Type B pancreatic cell (in vitro differentiated cells): ENCODE measurements at regions not wholly inside any gene's neighbourhood (a gene's known extent, or its start where the extent isn't known, plus 50 kb on each side); places are given as distances from the start of the nearest gene placed in this dataset.

Source experiments
- DNase-seq: peaks from one replicate; pipeline ENCODE4 v3.0.0; 2021; ENCODE audit warnings: mixed read lengths; ENCODE audit not compliant: unreplicated experiment; ENCODE audit errors: extremely low spot score
- H3K27ac Mint-ChIP-seq: 2 replicates; pipeline ENCODE4 v1.8.0; 2021; ENCODE audit warnings: mild to moderate bottlenecking, mixed read lengths
- H3K27me3 Mint-ChIP-seq: 2 replicates; pipeline ENCODE4 v1.8.0; 2021; ENCODE audit warnings: mixed read lengths
- H3K36me3 Mint-ChIP-seq: 2 replicates; pipeline ENCODE4 v1.8.0; 2021; ENCODE audit warnings: mixed read lengths
- H3K4me1 Mint-ChIP-seq: one replicate; pipeline ENCODE4 v1.8.0; 2021; ENCODE audit warnings: mixed read lengths; ENCODE audit not compliant: unreplicated experiment
- H3K4me3 Mint-ChIP-seq: 2 replicates; pipeline ENCODE4 v1.8.0; 2021; ENCODE audit warnings: mild to moderate bottlenecking, mixed read lengths
- H3K9me3 Mint-ChIP-seq: 2 replicates; pipeline ENCODE4 v1.8.0; 2021; ENCODE audit warnings: mixed read lengths
- CTCF ChIP-seq: fragments of 200-600 bp; sonication (generic); conservative IDR thresholded peaks from 2 replicates; pipeline ENCODE4 v1.5.0; 2021; ENCODE audit warnings: antibody characterized with exemption, mild to moderate bottlenecking

GRCh38 chr5:40221255-40221654 lies 458.5 kb upstream of the PTGER4 start:
- no peak overlapping the region for H3K4me3 Mint-ChIP-seq
- no peak overlapping the region for H3K27ac Mint-ChIP-seq
- H3K9me3 Mint-ChIP-seq = no peaks in the 10 kb centered on the region
- no peaks in the 10 kb centered on the region for H3K27me3 Mint-ChIP-seq
- no peak for DNase-seq
- H3K36me3 Mint-ChIP-seq = no peaks in the 10 kb centered on the region
- no peak for TF ChIP-seq CTCF
- H3K4me1 Mint-ChIP-seq = no peaks in the 10 kb centered on the region

GRCh38 chr5:40220260-40220659 lies 459.5 kb upstream of the PTGER4 start:
- H3K36me3 Mint-ChIP-seq = no peaks in the 10 kb centered on the region
- H3K27me3 Mint-ChIP-seq = no peaks in the 10 kb centered on the region
- H3K27ac Mint-ChIP-seq = no peak overlapping the region
- H3K4me1 Mint-ChIP-seq = no peaks in the 10 kb centered on the region
- no peak overlapping the region for H3K4me3 Mint-ChIP-seq
- TF ChIP-seq CTCF = no peak
- no peaks in the 10 kb centered on the region for H3K9me3 Mint-ChIP-seq
- no peak for DNase-seq

- Mint-ChIP-seq H3K27me3 (no peaks in the 10 kb centered on the region), H3K4me3 (no peak overlapping the region), H3K27ac (no peak overlapping the region), H3K36me3 (no peaks in the 10 kb centered on the region), H3K9me3 (no peaks in the 10 kb centered on the region), H3K4me1 (no peaks in the 10 kb centered on the region)
- TF ChIP-seq CTCF = no peak
- no peak for DNase-seq
Observed at GRCh38 chr5:40217553-40217952, 462.2 kb upstream of the PTGER4 start.

- Mint-ChIP-seq H3K9me3 (no peaks in the 10 kb centered on the region), H3K36me3 (no peaks in the 10 kb centered on the region), H3K4me1 (no peaks in the 10 kb centered on the region), H3K27ac (no peak overlapping the region), H3K27me3 (no peaks in the 10 kb centered on the region), H3K4me3 (no peak overlapping the region)
- DNase-seq = no peak
- TF ChIP-seq CTCF = no peak
Observed at GRCh38 chr5:40210694-40211093, 469.0 kb upstream of the PTGER4 start.

GRCh38 chr5:40206030-40206429 lies 473.7 kb upstream of the PTGER4 start:
- Mint-ChIP-seq H3K9me3 (no peaks in the 10 kb centered on the region), H3K27me3 (no peaks in the 10 kb centered on the region), H3K27ac (no peak overlapping the region), H3K4me3 (no peak overlapping the region), H3K4me1 (no peaks in the 10 kb centered on the region), H3K36me3 (no peaks in the 10 kb centered on the region)
- no peak for TF ChIP-seq CTCF
- no peak for DNase-seq

GRCh38 chr5:40204144-40204543 lies 475.6 kb upstream of the PTGER4 start:
- no peak for DNase-seq
- Mint-ChIP-seq H3K27me3 (no peaks in the 10 kb centered on the region), H3K9me3 (no peaks in the 10 kb centered on the region), H3K27ac (no peak overlapping the region), H3K4me3 (no peak overlapping the region), H3K4me1 (no peaks in the 10 kb centered on the region), H3K36me3 (no peaks in the 10 kb centered on the region)
- no peak for TF ChIP-seq CTCF
